GM12878 (cell line): ENCODE measurements at regions not wholly inside any gene's neighbourhood (a gene's known extent, or its start where the extent isn't known, plus 50 kb on each side); places are given as distances from the start of the nearest gene placed in this dataset.

ENCODE experiments used
- HDGF ChIP-seq: fragments of 450-650 bp; IDR thresholded peaks from 2 replicates; pipeline ENCODE4 v1.6.1; 2016; ENCODE audit warnings: antibody characterized with exemption
- NFYB ChIP-seq: IDR thresholded peaks from 2 replicates; pipeline ENCODE4 v1.6.1; 2011; ENCODE audit warnings: low read depth, mild to moderate bottlenecking, low read length, improper control_type of control experiment, moderate library complexity; ENCODE audit not compliant: insufficient read depth
- RAD21 ChIP-seq: IDR thresholded peaks from 2 replicates; pipeline ENCODE4 v1.6.1; 2011; ENCODE audit warnings: mild to moderate bottlenecking, low read depth, low read length, moderate library complexity; ENCODE audit not compliant: insufficient read depth
- TF ChIP-seq, protein P1 (sequence below): fragments of 450-650 bp; formaldehyde crosslinking; IDR thresholded peaks from 2 replicates; pipeline ENCODE4 v1.5.0; 2022; ENCODE audit warnings: mild to moderate bottlenecking, missing genetic modification characterization

DNA sequence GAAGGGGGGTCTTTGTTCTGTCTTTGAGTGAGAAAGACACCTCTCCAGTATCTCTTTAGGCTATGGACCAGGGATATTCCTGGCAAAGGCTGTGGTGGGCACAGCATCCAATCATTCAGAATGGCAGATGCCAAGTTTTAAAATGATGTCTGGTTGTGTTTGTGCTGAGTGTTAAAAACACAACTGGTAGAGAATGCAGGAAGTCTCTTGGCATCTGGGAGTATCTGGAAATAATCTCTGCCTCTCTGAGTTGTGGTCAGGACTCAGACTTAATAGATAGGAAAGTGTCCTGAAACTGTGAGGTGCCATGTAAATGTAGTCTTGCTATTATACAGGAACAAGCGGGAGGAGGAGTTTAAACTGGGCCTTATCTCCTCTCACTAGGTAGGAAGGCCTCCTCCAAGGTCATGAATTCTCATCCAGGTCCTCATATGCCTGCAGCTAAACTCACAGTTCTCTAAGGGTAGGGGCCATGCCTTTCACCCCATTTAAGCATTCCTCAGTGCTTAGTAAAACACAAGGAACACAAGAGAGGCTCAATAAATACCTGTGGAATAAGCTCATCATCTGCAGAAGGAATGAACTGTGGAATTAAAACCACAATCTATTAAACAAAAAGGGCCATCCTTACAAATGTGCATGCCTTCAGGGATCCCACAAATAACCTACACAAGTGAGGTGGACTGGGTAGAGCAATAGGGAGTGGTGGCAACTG, 317.6 kb downstream of the CBLN1 start:
- TF ChIP-seq RAD21 (no peak), HDGF (no peak), NFYB (no peak)
- TF ChIP-seq, protein P1, sequence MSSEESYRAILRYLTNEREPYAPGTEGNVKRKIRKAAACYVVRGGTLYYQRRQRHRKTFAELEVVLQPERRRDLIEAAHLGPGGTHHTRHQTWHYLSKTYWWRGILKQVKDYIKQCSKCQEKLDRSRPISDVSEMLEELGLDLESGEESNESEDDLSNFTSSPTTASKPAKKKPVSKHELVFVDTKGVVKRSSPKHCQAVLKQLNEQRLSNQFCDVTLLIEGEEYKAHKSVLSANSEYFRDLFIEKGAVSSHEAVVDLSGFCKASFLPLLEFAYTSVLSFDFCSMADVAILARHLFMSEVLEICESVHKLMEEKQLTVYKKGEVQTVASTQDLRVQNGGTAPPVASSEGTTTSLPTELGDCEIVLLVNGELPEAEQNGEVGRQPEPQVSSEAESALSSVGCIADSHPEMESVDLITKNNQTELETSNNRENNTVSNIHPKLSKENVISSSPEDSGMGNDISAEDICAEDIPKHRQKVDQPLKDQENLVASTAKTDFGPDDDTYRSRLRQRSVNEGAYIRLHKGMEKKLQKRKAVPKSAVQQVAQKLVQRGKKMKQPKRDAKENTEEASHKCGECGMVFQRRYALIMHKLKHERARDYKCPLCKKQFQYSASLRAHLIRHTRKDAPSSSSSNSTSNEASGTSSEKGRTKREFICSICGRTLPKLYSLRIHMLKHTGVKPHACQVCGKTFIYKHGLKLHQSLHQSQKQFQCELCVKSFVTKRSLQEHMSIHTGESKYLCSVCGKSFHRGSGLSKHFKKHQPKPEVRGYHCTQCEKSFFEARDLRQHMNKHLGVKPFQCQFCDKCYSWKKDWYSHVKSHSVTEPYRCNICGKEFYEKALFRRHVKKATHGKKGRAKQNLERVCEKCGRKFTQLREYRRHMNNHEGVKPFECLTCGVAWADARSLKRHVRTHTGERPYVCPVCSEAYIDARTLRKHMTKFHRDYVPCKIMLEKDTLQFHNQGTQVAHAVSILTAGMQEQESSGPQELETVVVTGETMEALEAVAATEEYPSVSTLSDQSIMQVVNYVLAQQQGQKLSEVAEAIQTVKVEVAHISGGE = no peak
